Astrocyte of the hippocampus (primary cell): ENCODE measurements at regions not wholly inside any gene's neighbourhood (a gene's known extent, or its start where the extent isn't known, plus 50 kb on each side); places are given as distances from the start of the nearest gene placed in this dataset.
A peak's percentile ranks its signal among the peaks of the same experiment; 100 is the strongest.

Experiments
- DNase-seq: peaks from one replicate; pipeline ENCODE4 v3.0.0; 2011; ENCODE audit warnings: low read depth, low spot score

DNA sequence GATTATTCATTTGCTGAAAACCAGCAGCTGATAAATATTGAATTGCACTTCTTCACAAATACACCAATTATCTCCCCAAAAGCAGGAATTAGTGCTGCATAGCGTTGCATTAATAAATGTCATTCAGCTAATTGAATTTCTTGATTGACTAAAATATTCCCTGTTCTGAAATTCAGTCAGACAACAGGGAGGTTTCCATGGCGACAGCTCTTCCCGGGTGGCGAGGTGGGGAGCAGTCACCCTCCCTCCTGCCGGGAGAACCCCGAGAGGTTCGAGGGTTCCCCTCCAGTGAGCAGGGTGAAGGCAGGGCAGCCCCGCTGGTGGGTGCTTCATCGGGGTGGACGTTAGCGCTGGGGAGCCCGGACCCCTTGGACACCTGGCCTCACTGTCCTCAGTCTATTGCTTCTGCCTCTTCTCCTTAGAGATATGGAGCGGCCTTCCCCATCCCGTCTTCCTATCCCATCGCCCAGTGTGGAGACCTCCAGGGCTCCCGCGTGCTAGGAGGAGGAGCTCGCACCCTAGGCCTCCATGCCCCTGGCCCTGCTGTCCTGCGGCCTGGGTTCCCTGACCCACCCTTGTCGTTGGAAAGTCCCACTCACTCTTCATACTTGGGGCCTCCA, 983.5 kb downstream of the BRD1 start:
- DNase-seq = no peak

DNA sequence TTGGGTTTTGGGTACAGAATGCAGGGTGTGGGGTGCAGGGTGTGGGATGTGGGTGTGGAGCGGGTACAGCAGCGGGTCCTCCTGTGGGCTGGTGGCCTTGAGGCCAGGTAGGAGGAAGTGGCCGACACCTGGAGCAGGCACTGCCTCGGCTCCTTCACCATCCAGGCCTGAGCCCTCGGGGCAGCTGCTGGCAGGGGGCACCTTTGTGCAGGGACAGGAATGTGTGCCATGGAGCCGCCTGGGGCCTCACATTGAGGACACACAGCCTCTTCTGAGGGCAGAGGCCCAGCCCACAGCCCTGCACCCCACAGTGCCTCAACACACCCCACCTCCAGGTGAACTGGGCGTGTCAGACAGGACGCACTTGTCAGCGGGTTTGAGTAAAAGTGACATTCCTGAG, 984.0 kb downstream of the BRD1 start:
- no peak for DNase-seq

DNA sequence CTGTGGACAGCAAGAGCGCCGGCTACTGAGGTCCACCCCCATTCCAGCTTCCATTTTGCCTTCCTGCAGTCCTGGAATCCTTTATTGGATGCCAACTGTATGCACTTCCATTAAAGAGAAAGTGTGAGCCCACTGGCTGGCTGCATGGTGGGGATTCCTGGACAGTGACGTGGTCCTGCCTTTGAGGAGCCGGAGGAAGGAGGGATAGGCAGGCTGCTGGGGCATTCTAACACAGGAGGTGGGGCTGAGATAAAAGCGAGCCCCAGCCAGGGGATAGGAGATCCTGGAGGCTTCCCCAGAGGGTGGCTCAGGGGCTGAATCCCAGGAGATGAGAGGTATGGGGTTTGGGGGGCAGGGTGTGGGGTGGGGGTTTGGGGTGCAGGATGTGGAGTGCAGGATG, 984.7 kb downstream of the BRD1 start:
- DNase-seq = no peak

DNA sequence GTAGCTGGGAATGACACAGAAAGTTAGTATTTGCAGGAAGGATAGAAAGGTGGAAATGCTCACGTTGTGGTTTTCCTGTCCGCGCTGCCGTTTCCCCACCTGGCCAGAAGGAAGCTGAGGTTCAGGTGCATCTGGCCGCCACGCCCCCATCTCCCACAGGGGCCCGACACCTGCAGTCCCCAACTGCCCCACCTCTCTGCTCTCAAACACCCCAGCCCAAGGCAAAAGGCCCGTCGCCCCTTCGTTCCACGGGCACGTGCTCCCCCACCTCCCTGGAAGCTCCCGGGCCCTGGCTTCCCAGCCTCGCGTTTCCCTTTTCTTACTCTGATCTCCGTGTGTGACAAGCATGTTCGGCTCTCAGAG, 985.1 kb downstream of the BRD1 start:
- DNase-seq = no peak

DNA sequence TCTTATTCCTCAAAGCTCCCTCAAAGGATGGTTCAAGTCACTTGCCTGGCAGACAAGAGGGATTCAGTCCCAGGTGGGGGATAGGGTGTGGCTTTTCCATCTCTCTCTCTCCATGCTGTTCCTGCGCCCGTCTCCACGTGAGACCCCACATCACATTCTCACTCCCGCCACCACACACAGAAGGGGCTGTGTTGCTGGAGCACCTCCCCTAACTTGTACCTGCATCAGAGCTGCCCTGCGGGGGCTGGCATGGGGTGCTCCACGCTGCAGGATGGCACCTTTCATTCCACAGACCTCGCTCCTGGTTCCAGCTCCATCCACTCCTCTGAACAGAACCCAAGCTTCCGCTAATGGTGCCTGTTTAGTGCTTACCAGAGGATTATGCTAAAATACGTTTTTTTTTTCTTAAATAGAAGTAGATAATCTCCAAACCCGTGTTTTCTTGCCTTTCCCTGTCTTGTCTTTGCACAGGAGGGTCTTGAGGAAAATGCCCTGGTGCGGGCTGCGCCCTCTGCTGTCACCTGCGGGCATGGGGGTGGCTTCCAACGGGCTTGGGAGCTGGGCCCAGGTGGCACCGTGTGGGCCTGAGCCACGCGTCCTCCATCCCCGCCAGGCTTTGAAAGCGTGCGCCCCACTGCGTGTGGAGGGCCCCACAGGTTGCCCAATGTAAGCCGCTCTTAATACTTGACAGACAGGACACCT, 985.6 kb downstream of the BRD1 start:
- no peak for DNase-seq

DNA sequence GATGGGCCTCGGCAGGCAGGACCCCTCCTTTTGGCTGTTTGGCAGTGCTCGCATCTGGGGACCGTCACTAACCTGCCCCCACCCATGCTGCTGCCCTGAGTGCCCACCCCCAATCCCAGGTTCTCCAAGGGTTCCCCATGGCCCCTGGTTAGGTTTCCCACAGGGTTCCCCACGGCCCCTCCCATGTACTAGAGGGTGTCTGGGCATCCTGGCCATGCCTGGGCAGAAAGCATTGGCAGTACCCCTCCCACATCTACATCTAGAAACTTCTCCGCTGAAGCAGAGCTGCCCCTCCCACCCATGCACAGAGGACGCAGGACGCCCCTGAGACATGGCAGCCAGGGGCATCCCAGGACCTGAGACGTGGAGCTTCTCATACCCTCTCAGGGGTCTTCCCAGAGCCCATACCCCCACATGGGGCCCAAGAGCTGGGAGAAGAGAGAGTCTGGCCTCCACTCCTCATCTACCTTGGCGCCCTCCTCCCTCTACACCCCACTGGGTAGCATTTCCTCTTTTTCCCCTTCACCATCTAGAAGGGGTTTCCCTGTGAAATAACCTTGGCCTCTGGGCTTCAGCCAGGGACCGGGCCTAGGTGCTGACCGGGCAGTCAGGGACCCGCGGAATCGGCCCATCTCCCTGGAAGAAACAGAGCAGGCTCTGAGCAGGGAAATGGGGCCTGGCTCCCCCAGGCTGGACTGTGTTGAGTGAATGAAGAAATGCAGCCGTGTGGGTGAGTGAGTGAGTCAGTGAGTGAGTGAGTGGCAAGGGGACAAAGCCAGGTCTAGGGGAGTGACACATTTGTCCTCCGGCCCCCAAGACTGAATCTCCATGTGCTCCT, 987.3 kb downstream of the BRD1 start:
- no peak for DNase-seq

DNA sequence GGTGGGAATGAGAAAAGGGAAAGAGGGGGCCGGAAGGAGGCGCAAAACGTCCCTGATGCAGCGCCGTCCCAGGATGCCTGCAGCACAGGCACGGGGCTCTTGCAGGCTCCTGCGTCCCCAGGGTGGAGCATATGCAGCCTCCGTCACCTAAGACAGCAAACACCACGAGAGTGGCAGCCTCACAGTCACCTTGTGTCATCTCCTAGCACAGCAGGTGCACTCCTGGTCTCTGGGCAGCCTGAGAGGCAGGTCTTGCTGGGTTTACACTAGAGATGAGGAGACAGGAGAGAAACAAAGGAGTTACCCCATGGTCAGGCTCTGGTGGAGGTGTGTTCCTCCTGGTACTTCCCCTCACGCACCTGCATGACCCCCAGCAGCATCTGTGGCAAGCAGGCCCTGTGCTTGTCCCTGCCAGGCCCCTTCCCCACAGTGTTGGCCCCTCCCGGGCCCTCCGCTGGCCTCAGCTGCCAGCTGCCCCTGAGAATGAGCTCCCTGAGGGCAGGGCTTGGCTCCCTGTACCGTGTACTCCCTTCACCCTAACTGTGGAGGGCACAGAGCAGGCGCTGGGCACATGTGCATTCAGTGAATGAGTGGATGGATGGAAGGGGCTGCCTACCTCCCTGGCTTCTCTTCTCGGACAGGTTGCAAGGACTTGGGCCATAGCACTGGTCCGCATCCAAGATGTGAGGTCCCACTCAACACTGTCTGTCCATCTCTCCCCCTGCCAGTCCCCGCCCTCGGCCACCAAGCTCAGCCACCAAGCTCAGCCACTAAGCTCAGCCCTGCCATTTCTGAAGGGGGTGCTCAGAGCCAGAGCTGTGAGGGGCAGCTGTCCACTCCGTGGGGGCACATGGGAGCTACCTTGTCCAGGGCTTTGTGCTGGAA, 988.6 kb downstream of the BRD1 start:
- DNase-seq = no peak

DNA sequence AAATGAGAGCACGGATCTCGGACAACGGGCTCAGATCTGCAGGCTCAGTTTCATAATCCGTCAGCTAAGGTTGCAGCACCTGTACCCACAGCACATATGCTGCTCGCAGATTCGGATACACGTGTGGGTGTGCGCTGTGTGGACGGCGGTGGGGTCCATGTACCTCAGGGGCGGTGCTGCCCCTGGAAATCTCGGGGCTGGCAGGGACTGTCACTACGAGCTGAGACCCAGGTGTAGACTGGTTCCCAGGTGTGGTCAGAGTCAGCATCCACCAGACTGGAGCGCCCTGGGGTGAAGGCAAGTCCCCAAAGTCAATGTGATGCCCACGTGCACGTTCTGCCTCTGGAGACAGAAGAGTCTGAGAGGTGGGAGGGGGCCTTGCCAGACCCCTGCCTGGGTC, 989.3 kb downstream of the BRD1 start:
- no peak for DNase-seq

DNA sequence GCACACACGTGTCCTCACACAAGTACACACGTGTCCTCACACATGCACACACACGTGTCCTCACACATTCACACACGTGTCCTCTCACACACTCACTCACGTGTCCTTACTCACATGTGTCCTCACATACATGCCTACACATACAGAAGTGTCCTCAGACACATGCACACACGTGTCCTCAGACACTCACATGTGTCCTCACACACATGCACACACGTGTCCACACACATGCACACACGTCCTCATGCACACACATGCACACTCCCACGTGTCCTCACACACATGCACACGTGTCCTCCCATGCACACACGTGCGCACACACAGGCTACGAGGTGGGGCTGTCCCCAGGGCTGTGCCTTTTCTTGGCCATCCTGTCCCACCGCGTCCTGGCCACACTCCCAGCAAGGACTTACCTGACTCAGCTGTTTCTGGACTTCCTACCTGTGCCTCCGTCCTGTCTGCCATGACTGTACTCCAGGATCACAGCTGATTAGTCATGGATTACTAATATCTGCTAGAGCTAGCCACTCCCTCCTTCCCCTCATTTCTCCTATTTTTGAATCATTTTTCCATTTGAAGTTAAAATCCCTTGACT, 990.2 kb downstream of the BRD1 start:
- no peak for DNase-seq

DNA sequence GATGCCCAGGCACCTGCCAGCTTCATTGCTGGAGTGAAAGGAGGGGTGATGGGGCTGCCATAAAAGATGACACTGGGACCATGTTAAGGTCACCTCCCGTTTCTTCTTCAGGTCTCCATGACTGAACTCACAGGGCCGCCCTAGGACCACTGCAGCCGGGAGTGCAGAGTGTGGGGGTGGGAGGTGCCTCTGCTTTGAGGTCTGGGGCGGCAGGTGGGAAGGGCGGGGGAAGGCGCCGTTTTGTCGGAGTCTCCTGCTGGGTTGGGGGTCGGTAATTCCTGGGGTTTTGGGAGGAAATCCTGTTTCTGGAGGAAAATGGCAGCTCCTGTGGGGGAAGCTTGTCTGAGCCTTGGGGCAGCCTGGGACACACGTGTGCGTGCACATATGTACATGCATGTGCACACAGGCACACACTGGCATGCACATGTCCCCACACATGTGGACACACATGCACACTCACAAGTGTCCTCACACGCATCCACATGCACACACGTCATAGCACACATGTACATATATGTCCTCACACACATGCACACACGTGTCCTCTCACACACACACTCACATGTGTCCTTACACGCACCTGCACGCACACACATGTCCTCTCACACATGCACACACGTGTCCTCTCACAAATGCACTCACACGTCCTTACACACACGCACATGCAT, 990.9 kb downstream of the BRD1 start:
- DNase-seq = no peak

DNA sequence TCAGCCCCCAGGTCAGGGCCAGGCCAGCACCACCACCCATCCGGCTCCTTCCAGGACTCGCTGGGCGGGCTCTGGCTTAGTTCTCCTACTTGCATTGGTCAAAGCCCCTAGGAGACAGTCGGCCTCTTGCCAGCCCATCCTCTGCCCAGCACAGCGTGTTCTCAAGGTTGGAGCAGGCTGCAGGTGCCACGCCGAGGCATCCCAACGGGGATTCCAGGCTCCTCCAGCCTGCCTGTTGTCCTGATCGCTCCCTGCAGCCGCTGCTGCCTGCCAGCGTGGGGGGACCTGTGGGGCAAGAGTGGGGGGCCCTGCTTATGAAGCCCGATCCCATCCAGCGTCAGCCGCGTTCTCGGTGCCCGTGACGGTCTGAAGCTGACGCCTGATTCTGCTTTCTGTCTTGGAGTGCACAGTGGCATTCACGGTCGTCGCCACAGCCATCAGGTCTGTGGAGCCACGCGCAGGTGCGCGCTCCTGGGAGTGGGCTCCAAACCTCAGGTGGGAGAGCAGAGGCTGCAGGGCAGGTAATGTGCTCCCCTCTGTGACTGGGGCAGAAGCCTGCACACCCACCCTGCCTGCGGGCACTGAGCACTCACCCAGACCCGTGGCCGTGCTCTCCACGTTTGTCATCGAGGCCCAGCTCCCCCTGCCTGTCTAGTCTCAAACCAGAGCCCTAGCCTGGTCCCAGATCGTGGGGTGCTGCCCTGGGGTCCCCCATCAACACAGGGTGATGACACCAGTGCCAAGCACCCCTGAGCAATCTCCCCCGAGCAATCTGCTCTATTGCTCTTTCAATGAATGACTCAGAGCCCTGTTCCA, 991.6 kb downstream of the BRD1 start:
- DNase-seq = no peak

DNA sequence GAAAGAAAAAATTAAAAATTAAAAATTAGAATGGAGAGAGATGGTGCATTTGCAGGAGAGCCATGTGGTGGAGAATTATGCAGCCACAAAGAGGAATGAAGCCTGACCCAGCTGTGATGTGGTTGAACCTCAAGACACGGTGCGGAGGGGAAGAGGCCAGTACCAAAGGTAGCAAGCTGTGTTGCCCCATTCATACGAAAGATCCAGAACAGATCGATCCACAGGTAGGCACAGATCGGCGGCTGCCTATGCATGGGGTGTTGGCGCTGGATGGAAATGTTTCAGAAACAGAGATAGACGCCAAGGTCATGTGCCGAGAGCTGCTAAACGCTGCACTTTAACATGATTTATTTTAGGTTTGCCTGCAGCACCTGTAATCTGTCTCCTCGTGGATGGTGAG, 992.3 kb downstream of the BRD1 start:
- DNase-seq = no peak

DNA sequence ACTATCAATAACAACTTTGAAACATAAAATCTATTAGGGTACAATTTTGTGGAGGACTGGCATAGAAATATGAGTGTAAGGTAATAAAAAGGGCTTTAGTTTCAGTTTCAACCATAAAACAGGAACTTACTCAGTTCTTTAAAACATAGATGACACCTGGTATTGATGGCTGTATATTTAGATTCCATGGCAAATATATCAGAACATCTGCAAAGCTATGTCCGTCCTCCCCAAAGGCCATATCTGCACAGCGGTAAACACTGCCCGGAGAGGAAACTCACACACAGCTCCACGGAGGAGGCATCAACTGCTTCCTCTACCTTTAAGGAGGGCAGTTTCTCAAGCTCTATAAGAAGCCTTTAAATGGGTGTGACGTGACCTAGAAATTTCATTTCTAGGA, 993.3 kb downstream of the BRD1 start:
- no peak for DNase-seq

DNA sequence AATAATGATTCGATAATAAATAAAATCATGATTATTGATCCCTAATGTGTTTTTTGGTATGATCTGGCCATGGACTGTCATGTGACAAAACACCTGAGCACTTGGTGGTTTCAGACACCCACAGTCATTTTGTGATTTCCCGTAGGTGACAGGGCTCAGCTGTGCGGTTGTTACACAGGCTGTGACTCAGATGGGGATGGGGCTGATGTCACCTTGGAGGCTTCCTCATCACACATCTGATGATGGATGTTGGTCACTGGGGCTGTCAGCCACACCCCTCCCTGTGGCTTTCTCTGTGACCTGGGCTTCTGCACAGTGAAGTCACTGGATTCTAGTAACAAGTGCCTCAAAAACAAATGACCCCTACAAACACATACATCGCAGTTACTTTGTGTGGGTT, 995.1 kb downstream of the BRD1 start:
- DNase-seq = no peak

DNA sequence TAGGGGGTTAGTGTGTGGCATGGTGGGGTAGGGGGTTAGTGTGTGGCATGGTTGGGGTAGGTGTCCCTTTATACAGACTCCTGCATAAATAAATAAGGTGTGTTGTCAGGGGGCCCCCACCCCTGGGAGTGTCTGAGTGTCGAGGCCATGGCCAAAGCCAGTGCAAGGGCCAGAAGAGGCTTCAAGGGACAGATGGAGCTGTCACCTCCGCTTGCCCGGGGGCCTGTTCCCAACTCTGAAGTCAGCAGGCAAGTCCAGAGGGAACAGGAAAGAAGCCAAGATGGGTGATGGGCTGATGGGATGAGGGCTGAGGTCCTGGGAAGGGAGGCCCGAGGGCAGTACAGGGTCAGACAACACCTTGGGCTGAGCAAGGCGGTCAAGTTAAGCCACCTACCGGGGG, 997.8 kb downstream of the BRD1 start:
- DNase-seq = no peak

DNA sequence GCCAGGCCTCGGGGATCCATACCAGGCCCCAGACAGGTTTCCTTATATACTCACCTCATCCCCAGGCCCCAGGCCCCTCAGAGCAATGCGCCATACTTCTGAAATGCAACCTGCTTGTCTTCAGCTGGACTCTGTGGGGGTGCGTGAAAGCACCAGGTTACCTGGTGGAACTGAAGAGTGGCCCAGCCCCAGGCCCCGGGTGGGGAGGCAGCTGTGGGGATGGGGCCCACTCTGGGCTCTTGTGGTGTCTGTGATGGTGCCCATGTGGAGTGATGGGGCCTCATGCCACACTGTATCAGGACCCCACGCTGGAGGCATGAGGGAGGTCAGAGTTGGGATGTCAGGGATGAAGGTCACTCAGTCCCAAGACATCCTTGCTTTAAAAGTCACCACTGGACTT, 999.0 kb downstream of the BRD1 start:
- DNase-seq = no peak

DNA sequence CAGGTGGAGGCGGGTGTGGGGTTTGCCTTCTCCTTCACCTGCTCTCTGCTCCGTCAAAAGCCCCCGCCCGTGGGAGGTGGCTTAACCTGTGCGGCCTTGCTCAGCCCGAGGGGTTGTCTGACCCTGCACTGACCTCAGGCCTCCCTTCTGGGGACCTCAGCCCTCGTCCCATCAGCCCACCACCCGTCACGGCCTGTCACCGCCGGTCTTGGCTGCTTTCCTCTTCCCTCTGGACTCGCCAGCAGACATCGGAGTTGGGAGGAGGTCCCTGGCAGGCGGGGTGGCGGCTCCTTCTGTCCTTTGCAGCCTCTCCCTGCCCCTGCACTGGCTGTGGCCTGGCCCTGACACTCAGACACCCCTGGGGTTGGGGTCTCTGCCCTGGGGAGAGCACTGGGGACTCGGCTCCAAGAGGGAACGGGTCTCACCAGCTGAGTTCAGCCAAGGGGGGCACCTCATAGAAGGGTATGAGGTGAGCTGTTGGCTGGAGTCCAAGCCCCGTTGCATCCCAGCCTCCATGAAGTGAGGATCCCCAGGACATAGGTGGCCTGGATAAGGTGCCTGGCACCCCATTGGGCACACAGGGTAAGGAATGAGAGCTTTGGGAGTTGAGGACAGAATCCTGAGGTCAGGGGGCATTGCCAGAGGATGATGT, 999.6 kb downstream of the BRD1 start:
- no peak for DNase-seq

DNA sequence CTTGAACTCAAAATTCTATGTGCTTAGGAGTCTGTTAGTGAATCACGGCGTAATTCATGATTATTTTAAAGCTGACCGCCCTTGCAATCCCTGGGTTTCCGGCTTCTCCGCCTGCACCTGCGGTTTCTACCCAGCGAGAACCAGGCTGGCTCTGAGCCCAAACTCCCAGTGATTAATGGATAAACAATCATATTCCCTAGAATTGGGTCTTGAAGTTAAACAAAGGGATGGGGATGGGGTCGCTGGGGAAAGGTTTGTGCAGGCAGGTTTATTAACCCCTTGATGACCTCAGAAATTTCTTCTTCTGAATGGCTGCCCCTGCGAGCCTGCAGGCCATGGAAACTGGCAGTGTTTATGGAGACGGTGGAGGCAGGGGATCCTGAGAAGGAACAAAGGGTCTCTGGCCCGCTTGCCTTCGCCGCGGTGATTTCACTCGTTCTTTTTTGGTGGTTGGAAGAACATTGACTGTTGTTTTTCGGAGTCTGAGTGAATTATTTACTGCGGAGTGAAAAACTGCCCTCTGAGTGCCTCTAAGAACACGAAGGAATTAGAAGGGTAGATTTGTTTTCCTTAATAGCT, 1000.3 kb downstream of the BRD1 start:
- DNase-seq = peak; percentile 72

DNA sequence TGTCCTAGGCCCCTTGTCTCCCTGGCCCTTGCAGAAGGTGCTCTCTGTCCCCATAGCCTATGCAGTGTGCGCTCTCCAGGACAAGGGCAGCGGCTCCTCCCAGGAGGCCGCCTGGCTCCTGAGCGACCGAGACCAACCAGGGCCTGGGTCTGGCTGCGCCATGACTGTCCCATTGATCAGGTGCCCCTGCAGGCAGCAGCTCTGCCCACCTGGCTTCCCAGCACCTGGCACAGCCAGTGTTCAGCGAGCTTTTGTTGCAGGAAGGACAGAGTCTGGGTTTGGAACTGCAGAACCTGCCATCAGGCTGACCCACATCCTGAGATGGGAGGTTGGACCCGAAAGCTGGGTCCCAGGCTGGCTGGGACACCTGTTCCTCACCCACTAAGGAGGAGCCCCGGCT, 1001.1 kb downstream of the BRD1 start:
- no peak for DNase-seq
